Tibial nerve (tissue), 4 donors: ENCODE measurements at regions not wholly inside any gene's neighbourhood (a gene's known extent, or its start where the extent isn't known, plus 50 kb on each side); places are given as distances from the start of the nearest gene placed in this dataset.

ENCODE experiments used
- DNase-seq, 2 donors: peaks; one replicate each; pipeline ENCODE4 v3.0.0-alpha.2; 2019; ENCODE audit warnings: low spot score in 2 of 2
- H3K27ac ChIP-seq, 4 donors: fragments of 200-600 bp; sonication (generic) in 3 of 4; one replicate each; pipeline ENCODE4 v1.5.1; 2017 to 2019; ENCODE audit warnings: mild to moderate bottlenecking in 1 of 4
- H3K27me3 ChIP-seq, 2 donors: fragments of 200-600 bp; sonication (generic) in 1 of 2; one replicate each; pipeline versions ENCODE4 v1.5.1 to v1.6.0; 2017 to 2019
- H3K36me3 ChIP-seq, 3 donors: fragments of 200-600 bp; sonication (generic); one replicate each; pipeline ENCODE4 v1.5.1; 2018 to 2019
- H3K4me1 ChIP-seq, 4 donors: fragments of 200-600 bp; sonication (generic) in 3 of 4; one replicate each; pipeline ENCODE4 v1.5.1; 2017 to 2019
- H3K4me3 ChIP-seq, 4 donors: fragments of 200-600 bp; sonication (generic) in 3 of 4; one replicate each; pipeline ENCODE4 v1.5.1; 2017 to 2019; ENCODE audit warnings: mild to moderate bottlenecking in 1 of 4, moderate library complexity in 1 of 4
- H3K9me3 ChIP-seq, 4 donors: fragments of 200-600 bp; sonication (generic) in 3 of 4; one replicate each; pipeline ENCODE4 v1.5.1; 2017 to 2019
- EP300 ChIP-seq, 2 donors: sonication (generic); formaldehyde crosslinking; IDR thresholded peaks; one replicate each; pipeline ENCODE4 v1.6.1; 2017; ENCODE audit warnings: antibody characterized with exemption in 2 of 2, mild to moderate bottlenecking in 1 of 2
- POLR2A ChIP-seq, 2 donors: fragments of 450-650 bp; IDR thresholded peaks; one replicate each; pipeline ENCODE4 v1.6.1; 2017; ENCODE audit warnings: antibody characterized with exemption in 2 of 2, mild to moderate bottlenecking in 2 of 2, moderate library complexity in 2 of 2
- WGBS, 2 donors: methylation state at CpG; one replicate each; pipeline ENCODE4 v1.1.5; 2018; 5-methylcytosine and 5-hydroxymethylcytosine counted together
- TF ChIP-seq, protein P1 (sequence below), 5 experiments: fragments of 200-600 bp in 3 of 5; fragments of 450-650 bp in 2 of 5; sonication (generic) in 3 of 5; IDR thresholded peaks; one replicate each; pipeline ENCODE4 v1.5.1; 2016 to 2019; ENCODE audit warnings: antibody characterized with exemption in 5 of 5, mild to moderate bottlenecking in 3 of 5, moderate library complexity in 2 of 5

DNA sequence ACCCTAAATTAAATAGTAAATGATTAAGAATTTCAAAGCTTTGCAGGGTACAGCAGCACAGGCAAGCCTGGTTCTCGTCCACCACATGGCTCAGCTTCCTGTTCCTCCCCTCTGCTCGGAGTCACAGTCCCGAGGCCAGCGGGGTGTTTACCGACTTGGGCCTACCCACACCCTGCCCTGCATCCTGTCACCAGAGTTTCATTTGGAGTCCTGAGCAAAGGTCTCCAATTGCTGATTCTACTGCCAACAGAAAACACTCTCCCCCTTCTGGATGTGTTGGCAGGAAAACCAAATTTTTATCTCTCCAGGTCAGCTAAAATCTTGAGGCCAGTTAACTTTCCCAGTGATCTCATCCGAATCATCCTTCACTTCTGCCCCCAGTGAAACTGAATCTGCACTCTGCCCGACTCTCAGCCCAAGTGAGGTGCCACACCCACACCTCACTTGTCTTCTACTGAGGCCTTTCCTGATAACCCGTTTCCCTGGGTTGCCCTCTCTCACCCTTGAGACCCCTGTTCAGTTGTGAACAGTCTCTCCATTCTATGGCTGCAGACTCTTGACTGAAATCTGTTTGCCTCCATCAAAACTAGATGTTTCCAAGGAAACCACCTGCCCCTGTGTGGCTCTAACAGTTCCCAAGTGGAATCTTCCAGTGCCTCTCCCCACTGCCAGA, 71.2 kb downstream of the VCPKMT start:
- no peak overlapping the region for H3K4me3 ChIP-seq
- WGBS, 2 donors = 21 to 31% methylated on average over 8 of the region's 8 CpGs
- no peaks in the 10 kb centered on the region for H3K27me3 ChIP-seq
- DNase-seq = peak; percentile 46 to 67
- H3K9me3 ChIP-seq = peaks cover 0 to 3% (median 0%) of the 10 kb centered on the region in 4 donors
- TF ChIP-seq, protein P1, sequence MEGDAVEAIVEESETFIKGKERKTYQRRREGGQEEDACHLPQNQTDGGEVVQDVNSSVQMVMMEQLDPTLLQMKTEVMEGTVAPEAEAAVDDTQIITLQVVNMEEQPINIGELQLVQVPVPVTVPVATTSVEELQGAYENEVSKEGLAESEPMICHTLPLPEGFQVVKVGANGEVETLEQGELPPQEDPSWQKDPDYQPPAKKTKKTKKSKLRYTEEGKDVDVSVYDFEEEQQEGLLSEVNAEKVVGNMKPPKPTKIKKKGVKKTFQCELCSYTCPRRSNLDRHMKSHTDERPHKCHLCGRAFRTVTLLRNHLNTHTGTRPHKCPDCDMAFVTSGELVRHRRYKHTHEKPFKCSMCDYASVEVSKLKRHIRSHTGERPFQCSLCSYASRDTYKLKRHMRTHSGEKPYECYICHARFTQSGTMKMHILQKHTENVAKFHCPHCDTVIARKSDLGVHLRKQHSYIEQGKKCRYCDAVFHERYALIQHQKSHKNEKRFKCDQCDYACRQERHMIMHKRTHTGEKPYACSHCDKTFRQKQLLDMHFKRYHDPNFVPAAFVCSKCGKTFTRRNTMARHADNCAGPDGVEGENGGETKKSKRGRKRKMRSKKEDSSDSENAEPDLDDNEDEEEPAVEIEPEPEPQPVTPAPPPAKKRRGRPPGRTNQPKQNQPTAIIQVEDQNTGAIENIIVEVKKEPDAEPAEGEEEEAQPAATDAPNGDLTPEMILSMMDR (IDR thresholded peaks at IDR 0.05) = no peak
- TF ChIP-seq POLR2A (IDR thresholded peaks at IDR 0.05) (no peak), EP300 (IDR thresholded peaks at IDR 0.05) (peak in 1 of 2 donors; percentile 69)
- H3K27ac ChIP-seq = peak overlapping the region; percentile 17 to 86 (median 78)
- H3K4me1 ChIP-seq = peaks cover 0 to 34% (median 20%) of the 10 kb centered on the region in 4 donors
- H3K36me3 ChIP-seq = no peaks in the 10 kb centered on the region

DNA sequence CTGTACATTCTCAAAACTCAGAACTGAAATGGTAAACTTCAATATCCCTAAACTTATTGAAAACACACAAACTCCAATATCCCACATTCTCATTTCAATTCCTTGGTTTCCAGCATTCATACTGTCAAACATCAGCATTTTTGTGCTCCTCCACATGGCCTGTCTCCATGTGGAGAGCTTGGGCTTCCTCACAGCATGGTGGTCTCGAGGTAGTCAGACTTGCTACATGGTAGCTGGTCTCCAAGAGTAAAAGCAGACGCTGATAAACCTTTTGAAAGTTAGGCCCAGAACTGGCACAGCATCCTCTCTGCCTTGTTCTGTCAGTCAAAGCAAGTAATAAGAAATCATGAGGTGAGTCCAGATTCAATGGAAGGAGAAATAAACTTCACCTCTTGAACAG, 70.5 kb downstream of the VCPKMT start:
- Histone ChIP-seq H3K27ac (peak overlapping the region in 3 of 4 donors; percentile 77 to 86 (median 80)), H3K9me3 (peaks cover 0 to 3% (median 0%) of the 10 kb centered on the region in 4 donors), H3K36me3 (no peaks in the 10 kb centered on the region), H3K27me3 (no peaks in the 10 kb centered on the region), H3K4me1 (peaks cover 0 to 28% (median 18%) of the 10 kb centered on the region in 4 donors), H3K4me3 (no peak overlapping the region)
- 94 to 100% methylated on average over 2 of the region's 2 CpGs for WGBS, 2 donors
- TF ChIP-seq EP300 (IDR thresholded peaks at IDR 0.05) (no peak), POLR2A (IDR thresholded peaks at IDR 0.05) (no peak)
- TF ChIP-seq, protein P1 (IDR thresholded peaks at IDR 0.05) = no peak
- no peak for DNase-seq

DNA sequence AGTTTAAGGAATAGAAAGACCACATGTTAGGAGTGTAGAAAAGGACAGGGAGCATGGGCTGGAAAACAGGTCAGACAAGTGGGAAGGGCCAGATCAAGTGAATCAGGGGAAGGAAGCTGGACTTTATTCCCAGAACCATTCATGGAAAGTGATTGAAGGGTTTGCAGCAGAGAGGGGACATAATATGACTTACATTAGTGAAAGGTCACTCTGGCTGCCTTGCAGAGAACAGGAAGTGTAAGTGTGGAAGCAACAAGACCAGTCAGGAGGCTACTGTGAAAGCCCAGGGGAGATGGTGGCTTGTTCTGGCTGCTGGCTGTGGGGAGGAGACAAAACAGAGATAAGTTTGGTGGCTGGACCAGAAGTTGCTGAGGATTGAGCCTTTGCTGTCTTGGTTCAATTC, 69.1 kb downstream of the VCPKMT start:
- Histone ChIP-seq H3K27ac (peak overlapping the region in 3 of 4 donors; percentile 51 to 77 (median 57)), H3K9me3 (peaks cover 0 to 3% (median 0%) of the 10 kb centered on the region in 4 donors), H3K4me1 (peaks cover 0 to 27% (median 16%) of the 10 kb centered on the region in 4 donors), H3K4me3 (no peak overlapping the region), H3K36me3 (no peaks in the 10 kb centered on the region), H3K27me3 (no peaks in the 10 kb centered on the region)
- TF ChIP-seq EP300 (IDR thresholded peaks at IDR 0.05) (peak in 1 of 2 donors; percentile 26), POLR2A (IDR thresholded peaks at IDR 0.05) (no peak)
- no peak for DNase-seq

DNA sequence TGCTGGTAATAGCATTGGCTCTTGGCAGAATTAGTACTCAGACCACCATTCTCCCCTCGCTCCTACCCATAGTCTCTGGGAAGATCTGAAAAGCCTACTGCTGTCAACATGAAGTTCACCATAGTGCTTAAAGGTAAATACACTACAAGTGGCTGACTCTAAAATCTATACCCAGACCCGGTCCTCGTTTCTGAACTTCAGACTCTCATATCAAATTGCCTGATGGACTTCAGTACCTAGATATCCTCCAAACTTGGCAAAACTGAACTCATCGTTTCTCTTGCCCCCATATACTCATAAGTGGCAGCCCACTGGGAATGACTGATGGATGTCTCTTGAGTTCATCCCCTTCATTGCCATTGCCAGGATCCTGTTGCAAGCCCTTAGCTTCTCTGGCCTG, 67.3 kb downstream of the VCPKMT start:
- Histone ChIP-seq H3K36me3 (no peaks in the 10 kb centered on the region), H3K9me3 (peaks cover 0 to 3% (median 0%) of the 10 kb centered on the region in 4 donors), H3K4me1 (peaks cover 0 to 23% (median 16%) of the 10 kb centered on the region in 4 donors), H3K27ac (no peak overlapping the region), H3K27me3 (no peaks in the 10 kb centered on the region), H3K4me3 (no peak overlapping the region)
- 89 to 95% methylated on average over 4 of the region's 4 CpGs for WGBS, 2 donors
- no peak for TF ChIP-seq POLR2A (IDR thresholded peaks at IDR 0.05)
- TF ChIP-seq, protein P1 (IDR thresholded peaks at IDR 0.05) = no peak
- TF ChIP-seq EP300 (IDR thresholded peaks at IDR 0.05) = no peak
- no peak for DNase-seq

DNA sequence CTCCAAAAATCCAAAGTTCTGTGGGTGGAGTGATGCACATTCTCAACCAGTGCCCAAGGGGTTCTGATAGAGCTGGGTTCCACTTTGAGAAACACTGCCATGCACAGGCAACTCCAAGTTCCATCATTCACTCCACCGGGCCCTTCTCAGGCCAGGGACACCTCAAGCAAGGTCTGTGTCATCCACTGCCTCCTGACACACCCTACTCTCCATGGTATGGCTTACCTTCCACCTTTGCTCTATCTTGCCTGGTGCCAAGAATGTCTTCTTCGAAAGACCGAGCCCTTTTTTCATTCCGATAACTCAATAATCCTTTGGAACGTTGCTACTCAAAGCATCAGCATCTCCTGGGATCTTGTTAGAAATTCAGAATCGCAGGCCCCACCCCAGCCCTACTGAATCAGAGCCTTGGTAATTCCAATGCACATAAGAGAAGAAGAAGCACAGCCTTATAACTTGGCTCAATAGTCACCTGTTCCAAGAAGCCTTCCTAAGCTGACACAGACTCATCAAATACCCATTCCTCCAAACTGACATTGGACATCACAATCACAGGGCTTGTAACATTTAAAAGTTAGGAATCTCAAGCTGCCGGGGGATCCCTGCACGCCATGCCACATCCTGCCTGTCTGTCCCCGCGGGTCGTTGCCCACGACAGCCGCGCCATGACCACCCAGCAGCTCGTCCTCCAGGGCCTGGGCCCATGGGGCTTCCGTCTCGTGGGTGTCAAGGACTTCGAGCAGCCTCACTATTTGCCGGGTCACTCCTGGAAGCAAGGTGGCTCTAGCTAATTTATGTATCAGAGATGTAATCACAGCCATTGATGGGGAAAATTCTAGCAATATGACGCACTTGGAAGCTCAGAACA, 66.4 kb downstream of the VCPKMT start:
- Histone ChIP-seq H3K4me1 (peaks cover 0 to 15% (median 10%) of the 10 kb centered on the region in 4 donors), H3K27me3 (no peaks in the 10 kb centered on the region), H3K27ac (no peak overlapping the region), H3K36me3 (no peaks in the 10 kb centered on the region), H3K9me3 (peaks cover 0 to 3% (median 0%) of the 10 kb centered on the region in 4 donors), H3K4me3 (no peak overlapping the region)
- no peak for DNase-seq
- TF ChIP-seq POLR2A (IDR thresholded peaks at IDR 0.05) = no peak
- no peak for TF ChIP-seq EP300 (IDR thresholded peaks at IDR 0.05)
- TF ChIP-seq, protein P1 (IDR thresholded peaks at IDR 0.05) = no peak
- 91 to 96% methylated on average over 18 to 20 of the region's 20 CpGs for WGBS, 2 donors
